KOPT-K1 (cell line): ENCODE measurements at regions not wholly inside any gene's neighbourhood (a gene's known extent, or its start where the extent isn't known, plus 50 kb on each side); places are given as distances from the start of the nearest gene placed in this dataset.
"Not testable (repeated sequence)": the region's sequence is repeated elsewhere in the genome, so short reads cannot be mapped to it uniquely, and the experiment has no call there.

Experiments
- H3K27ac ChIP-seq: fragments of 200-600 bp; sonication (generic); 2 replicates; pipeline ENCODE4 v1.5.1; 2016; ENCODE audit warnings: antibody characterized with exemption, mild to moderate bottlenecking, low read depth, low read length; ENCODE audit not compliant: poor library complexity, severe bottlenecking
- H3K36me3 ChIP-seq: fragments of 200-600 bp; sonication (generic); 2 replicates; pipeline ENCODE4 v1.5.1; 2017; ENCODE audit warnings: antibody characterized with exemption, mild to moderate bottlenecking, low read length, moderate library complexity; ENCODE audit not compliant: insufficient read depth
- H3K9me3 ChIP-seq: fragments of 200-600 bp; sonication (generic); 2 replicates; pipeline ENCODE4 v1.5.1; 2017; ENCODE audit warnings: antibody characterized with exemption, low read length, mild to moderate bottlenecking; ENCODE audit not compliant: insufficient read depth, poor library complexity, severe bottlenecking

DNA sequence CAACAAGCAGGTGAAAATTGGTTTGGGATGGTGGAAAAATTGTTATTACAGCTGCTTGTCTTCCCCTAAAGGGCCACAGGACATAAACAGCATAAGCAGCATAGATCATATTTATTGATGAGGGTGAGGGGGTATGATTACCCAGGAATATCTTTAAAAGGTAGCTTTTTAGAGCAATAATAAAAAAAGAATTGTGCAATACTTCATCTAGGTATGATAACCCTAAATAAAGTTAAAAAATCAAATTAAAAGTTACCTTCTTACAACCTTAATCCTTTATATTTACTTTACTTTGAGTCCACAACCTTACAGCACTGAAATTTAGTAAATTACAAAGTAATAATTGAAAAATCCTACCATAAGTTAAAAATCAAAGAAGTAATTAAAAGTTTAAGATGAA lies 653.3 kb upstream of the RGS18 start:
- H3K36me3 ChIP-seq: no peaks in the 10 kb centered on the region

DNA sequence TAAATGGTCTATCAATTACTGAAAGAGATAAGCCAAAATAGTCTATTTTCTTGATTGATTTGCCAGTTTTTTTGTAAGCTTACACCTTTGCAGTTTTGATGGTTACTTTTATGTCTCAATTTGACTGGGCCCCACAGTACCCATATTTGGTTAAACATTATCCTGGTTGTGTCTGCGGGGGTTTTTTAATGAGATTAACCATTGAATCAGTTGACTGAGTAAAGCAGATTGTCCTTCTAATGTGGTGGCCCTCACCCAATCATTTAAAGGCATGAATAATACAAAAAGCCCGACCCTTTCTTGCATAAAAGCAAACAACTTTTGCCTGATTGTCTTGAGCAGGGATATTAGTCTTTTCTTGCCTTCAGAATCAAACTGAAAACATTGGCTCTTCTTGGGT lies 650.0 kb upstream of the RGS18 start:
- Histone ChIP-seq H3K36me3 (no peaks in the 10 kb centered on the region), H3K27ac (no peak overlapping the region), H3K9me3 (no peaks in the 10 kb centered on the region)

More for the DNA sequence above, 653.3 kb upstream of the RGS18 start:
- no peaks in the 10 kb centered on the region for H3K9me3 ChIP-seq
- H3K27ac ChIP-seq: no peak overlapping the region

DNA sequence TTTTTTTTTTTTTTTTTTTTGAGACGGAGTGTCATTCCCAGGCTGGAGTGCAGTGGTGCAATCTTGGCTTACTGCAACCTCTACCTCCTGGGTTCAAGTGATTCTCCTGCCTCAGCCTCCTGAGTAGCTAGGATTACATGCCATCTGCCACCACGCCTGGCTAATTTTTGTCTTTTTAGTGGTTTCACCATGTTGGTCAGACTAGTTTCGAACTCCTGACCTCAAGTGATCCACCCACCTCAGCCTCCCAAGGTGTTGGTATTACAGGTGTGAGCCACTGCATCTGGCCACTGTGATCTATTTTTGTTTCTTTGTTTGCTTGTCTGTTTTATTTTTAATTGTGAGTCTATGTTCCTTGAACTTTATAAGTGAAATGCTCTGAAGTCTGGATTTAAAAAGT lies 646.8 kb upstream of the RGS18 start:
- H3K36me3 ChIP-seq, H3K27ac ChIP-seq: not testable (repeated sequence)

DNA sequence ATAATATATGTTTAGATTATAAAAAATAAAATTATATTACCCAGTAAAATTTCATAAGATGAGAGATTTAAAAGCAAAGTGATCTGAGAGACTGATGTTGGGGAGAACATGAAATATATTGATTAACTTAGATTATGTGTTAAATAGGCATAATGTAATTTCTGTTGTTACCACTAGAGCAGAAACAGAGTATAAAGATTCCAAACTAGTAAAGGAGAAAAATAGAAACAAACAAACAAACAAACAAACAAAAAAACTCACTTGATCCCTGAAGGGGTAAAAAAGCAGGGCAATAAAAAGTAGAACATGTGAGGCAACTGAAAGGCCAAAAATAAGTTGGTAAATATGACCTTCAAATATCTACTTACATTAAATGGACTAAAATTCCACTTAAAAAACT lies 640.4 kb upstream of the RGS18 start:
- Histone ChIP-seq H3K9me3 (no peaks in the 10 kb centered on the region), H3K36me3 (no peaks in the 10 kb centered on the region), H3K27ac (no peak overlapping the region)

More for the DNA sequence above, 646.8 kb upstream of the RGS18 start:
- not testable (repeated sequence) for H3K9me3 ChIP-seq

DNA sequence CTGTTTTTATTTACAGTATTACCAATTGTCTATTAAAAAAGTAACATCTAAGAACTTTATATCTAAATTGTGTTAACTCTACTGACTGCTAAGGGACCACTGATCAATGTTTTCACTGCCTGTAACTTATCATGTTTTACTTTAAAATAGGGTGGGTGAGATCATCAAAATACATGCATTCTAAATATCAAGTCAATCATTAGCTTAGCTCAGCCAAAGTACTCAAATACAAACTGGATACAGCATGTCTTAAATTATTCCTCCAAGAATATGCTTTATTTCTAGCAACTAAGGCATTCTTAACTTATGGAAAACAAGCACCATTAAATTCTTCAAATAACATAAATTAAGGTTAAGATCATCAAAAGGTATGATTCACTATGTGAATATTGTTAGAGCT lies 638.7 kb upstream of the RGS18 start:
- H3K27ac ChIP-seq: no peak overlapping the region
- no peaks in the 10 kb centered on the region for H3K9me3 ChIP-seq

DNA sequence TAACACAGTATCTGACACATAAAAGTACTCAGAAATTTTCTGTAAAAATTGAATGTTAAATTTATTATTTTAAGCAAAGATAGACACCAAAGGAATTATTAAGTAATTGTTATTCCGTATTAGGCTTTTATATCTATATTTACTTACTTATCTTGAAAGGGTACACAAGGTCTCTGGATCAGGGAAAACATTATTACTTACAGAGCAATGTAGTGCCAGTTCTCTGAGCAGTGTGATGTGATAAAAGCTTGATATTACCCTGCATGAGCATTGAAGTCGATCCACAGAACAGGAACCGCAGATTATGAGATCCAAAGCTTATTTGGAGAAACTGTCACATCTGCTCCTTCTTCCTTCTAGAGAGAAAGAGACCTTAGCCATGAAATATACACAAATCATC lies 637.9 kb upstream of the RGS18 start:
- Histone ChIP-seq H3K27ac (no peak overlapping the region), H3K36me3 (no peaks in the 10 kb centered on the region), H3K9me3 (no peaks in the 10 kb centered on the region)

More for the DNA sequence above, 638.7 kb upstream of the RGS18 start:
- H3K36me3 ChIP-seq: no peaks in the 10 kb centered on the region

DNA sequence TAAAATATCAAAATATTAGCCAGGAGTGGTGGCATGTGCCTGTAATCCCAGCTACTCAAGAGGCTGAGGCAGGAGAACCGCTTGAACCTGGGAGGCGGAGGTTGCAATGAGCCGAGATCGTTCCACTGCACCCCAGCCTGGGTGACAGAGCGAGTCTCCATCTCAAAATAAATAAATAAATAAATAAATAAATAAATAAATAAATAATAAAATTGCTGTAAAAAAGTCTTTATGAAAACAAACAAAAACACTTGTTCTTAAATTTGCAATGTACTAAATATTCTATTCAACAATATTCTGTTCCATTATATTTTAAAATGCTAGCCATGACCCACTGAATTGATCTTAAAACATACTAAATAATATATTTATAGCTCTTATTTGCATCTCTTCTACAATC lies 632.3 kb upstream of the RGS18 start:
- H3K27ac ChIP-seq, H3K36me3 ChIP-seq, H3K9me3 ChIP-seq: not testable (repeated sequence)

DNA sequence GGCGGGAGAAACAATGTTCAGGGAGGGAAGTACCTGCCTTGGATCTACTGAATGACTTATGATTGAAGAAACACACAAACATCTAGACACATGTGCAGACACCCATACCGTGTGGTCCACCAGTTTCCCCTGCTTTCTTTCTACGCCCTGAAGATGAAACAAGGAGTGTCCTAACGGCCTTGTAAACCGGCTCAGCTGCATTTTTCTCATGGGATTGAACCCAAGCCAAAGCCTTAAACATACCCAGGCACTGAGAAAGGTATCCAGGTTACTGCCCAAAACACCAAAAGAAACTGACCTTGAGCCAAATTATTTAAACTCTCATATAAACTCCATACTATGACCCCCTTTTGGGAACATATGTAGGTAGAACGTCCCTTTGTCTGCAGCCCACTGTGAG lies 630.0 kb upstream of the RGS18 start:
- no peaks in the 10 kb centered on the region for H3K9me3 ChIP-seq
- H3K27ac ChIP-seq: no peak overlapping the region
- H3K36me3 ChIP-seq: no peaks in the 10 kb centered on the region

DNA sequence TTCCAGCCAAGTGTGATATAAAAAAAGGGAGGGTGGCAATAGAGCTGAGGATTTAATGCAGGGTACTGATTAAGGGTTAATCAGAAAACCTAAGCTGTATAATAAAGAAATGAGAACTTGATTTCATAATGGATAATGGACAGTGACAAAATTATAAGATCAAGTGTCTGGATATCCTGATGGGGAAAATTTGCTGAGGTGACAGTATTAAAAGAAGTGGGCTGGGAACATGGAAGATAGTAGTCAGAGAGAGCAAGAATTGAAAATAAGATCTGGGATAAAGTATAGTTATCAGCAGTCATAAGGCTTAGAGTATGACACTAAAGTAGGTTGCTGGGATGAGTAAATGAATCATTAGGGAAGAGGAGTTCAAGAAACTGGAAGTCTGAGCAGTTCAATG lies 627.3 kb upstream of the RGS18 start:
- Histone ChIP-seq H3K9me3 (no peaks in the 10 kb centered on the region), H3K36me3 (no peaks in the 10 kb centered on the region), H3K27ac (no peak overlapping the region)

DNA sequence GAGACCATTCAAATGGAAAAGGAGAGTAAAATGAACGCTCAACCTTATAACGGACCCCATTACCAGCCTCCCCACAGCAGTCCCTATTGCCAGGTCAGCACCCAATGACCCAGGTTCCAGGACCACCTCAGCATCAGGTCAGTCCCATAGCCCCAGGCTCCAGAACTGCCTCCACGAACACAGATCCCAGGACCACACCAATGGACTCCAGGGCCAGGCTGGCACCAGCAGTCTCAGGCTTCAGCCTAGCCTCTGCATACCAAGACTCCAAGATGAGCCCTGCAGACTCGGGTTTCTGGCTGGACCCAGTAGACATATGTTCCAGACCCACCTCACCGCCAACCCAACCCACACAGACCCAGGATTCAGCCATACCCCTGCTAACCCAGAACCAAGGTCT lies 625.0 kb upstream of the RGS18 start:
- Histone ChIP-seq H3K36me3 (no peaks in the 10 kb centered on the region), H3K27ac (no peak overlapping the region), H3K9me3 (no peaks in the 10 kb centered on the region)

DNA sequence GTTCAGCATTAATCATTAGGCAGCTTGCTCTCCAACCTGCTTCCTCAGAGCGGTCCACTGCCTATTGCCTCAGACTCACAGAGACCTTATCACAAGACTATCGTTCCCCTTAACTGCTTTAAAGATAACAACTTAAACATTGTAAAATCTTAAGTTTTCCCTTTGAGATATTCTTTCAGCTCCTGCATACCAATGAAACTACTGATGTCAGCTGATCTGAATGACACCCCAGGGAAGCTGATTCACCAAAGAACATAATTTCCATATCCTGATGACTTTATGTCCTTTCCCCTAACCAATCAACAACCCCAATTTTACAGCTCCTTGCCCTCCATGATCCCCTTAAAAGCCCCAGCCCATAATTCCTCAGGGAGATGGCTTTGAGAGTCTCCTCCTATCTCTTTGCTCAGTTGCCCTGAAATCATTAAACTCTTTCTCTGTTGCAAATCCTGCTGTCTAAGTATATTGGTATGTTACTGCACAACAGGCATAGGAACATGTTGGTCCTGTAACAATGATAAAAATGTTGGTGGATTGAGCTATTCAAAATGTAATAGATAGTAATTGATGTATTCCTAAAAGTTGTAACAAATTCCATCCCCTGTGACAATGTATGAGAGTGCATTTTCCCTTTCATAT lies 621.4 kb upstream of the RGS18 start:
- Histone ChIP-seq H3K27ac (no peak overlapping the region), H3K36me3 (no peaks in the 10 kb centered on the region), H3K9me3 (no peaks in the 10 kb centered on the region)

DNA sequence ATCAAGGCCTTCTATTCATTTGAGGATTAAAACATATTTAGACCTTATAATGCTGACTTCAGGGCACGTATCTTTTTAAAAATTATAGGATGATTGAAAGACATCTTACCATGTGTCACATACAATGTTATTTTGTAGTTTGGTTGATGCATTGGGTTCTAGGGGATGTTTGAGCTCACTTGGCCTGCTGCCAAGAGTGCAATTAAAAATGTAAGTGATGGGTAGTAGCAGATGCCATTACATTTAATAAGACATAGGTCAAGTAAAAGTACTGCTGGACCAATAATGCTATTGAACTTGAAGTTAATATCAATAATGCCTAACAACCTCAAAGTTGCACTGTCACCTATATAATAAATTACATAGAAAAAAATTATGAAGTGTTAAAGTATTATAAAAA lies 616.5 kb upstream of the RGS18 start:
- Histone ChIP-seq H3K36me3 (no peaks in the 10 kb centered on the region), H3K9me3 (no peaks in the 10 kb centered on the region), H3K27ac (no peak overlapping the region)

DNA sequence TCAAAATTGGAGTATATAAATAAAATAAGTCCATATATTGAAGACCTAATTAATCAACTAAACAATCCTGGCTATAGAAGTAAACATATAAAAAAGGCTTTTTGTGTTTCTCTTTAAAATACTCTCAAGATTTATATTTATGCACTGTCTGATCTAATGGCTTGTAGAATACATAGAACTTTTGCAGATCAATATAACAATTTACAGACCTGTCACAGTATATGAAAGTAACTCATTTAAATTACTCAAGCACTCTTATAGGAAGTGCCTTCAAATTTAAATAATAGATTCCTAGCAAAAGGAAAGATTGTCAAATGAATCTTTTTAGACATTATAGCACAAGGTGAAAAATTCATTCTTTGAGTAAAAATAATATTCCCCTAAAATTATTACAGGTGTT lies 615.8 kb upstream of the RGS18 start:
- H3K27ac ChIP-seq: no peak overlapping the region
- H3K36me3 ChIP-seq: no peaks in the 10 kb centered on the region
- H3K9me3 ChIP-seq: no peaks in the 10 kb centered on the region

DNA sequence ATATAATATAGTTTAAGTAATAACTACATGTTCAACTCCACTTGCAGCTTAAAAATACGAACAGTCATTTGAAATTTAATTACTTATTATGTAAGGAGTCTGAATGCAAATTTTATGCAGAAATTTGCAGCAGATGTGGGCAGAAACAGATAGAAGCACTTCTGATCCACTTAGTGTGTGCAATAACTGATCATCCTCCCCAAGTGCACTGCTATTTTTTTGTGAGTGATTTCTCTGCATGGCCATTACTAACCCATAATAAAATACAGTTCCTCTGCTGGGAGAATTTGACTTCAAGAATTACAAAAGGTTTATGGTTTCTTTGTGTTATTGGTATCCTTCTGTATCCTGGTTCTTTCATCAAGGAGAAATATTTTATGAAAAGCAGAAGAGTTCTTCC lies 611.5 kb upstream of the RGS18 start:
- no peaks in the 10 kb centered on the region for H3K9me3 ChIP-seq
- no peak overlapping the region for H3K27ac ChIP-seq
- H3K36me3 ChIP-seq: no peaks in the 10 kb centered on the region

DNA sequence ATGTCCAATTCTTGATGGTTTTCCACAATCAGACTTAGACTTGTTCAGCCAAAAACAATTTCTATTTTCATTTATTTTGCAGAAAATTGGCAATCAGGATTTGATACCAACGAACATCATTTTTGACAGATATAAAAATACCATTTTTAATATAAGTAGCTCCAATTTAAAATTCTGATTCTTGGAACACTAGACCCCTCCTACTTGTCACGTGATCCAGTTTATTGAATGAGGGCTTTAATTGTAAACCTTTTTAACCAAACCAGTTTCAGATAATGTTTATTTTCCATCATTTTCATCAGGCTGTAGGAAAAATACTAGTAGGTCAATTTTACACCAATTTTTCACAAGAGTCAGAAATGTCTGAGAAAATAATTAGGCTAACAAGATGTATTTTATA lies 607.2 kb upstream of the RGS18 start:
- no peaks in the 10 kb centered on the region for H3K9me3 ChIP-seq
- H3K27ac ChIP-seq: no peak overlapping the region
- H3K36me3 ChIP-seq: no peaks in the 10 kb centered on the region

DNA sequence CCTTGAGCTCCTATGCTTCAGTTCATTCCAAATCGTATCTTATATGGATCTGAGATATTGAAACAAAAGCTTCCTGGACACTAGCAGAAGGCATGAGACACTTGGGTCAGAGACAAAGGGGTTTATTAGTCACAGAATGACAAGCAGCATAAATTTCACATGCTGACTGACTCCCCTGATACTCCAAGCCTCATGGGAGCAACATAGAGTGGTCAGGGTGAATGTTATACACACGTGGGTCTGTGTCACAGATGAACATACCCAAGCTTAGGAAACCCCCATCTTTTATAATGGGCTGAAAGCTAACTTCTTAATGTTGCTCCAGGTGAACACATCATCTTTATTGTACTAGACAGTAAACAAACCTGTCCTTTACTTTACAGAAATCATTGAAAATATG lies 599.9 kb upstream of the RGS18 start:
- Histone ChIP-seq H3K36me3 (no peaks in the 10 kb centered on the region), H3K27ac (no peak overlapping the region), H3K9me3 (no peaks in the 10 kb centered on the region)
